ENCODE measurements at regions not wholly inside any gene's neighbourhood (a gene's known extent, or its start where the extent isn't known, plus 50 kb on each side); places are given as distances from the start of the nearest gene placed in this dataset.

DNA sequence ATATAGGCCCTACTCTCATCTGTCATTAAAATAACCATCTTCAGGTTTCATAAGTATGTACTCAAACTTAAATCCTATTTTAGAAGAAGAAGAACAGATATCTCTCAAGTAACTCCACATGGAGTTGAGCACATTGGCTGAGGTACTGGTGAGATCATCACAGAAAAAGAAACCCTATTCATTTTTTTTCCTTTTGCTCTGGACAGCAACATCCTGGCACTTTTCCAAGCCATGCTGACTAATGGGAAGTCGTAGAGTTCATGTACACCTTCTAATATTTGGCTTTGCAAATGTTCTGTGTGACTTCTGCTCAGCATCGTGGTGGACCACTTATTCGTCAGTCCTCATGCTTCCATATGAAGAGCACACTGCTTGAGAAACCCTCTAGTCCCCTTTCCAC, 336.0 kb upstream of the KCNH8 start:
- no peak overlapping the region for H3K27ac ChIP-seq (ENCODE audit: low read depth in 1 of 2, low read length in 1 of 2)
- H3K4me1 ChIP-seq (ENCODE audit: control insufficient read depth in 2 of 2, insufficient read depth in 2 of 2, low read length in 2 of 2): no peaks in the 10 kb centered on the region
- no peak for DNase-seq (ENCODE audit: low read depth in 6 of 9, low spot score in 9 of 9)
- H3K27me3 ChIP-seq (ENCODE audit: control insufficient read depth in 2 of 2, insufficient read depth in 1 of 2, low read length in 1 of 2): no peaks in the 10 kb centered on the region
- H3K9me3 ChIP-seq (ENCODE audit: control insufficient read depth in 2 of 2, insufficient read depth in 1 of 2, low read length in 1 of 2): peaks cover 0 to 3% of the 10 kb centered on the region in 2 donors
- no peaks in the 10 kb centered on the region for H3K36me3 ChIP-seq (ENCODE audit: control insufficient read depth in 2 of 2, insufficient read depth in 2 of 2, low read length in 1 of 2)
- no peak overlapping the region for H3K4me3 ChIP-seq (ENCODE audit: low read length in 2 of 2)
- WGBS: 47% methylated on average over 3 of the region's 3 CpGs

- H3K4me1 ChIP-seq (ENCODE audit: control insufficient read depth in 2 of 2, insufficient read depth in 2 of 2, low read length in 2 of 2): no peaks in the 10 kb centered on the region
Observed at GRCh38 chr3:18810306-18810661, 338.0 kb upstream of the KCNH8 start.

GRCh38 chr3:18809640-18810305, 338.5 kb upstream of the KCNH8 start:
- no peak overlapping the region for H3K4me3 ChIP-seq (ENCODE audit: low read length in 2 of 2)
- no peak for DNase-seq (ENCODE audit: low read depth in 6 of 9, low spot score in 9 of 9)
- no peak overlapping the region for H3K27ac ChIP-seq (ENCODE audit: low read depth in 1 of 2, low read length in 1 of 2)
- no peaks in the 10 kb centered on the region for H3K27me3 ChIP-seq (ENCODE audit: control insufficient read depth in 2 of 2, insufficient read depth in 1 of 2, low read length in 1 of 2)
- H3K36me3 ChIP-seq (ENCODE audit: control insufficient read depth in 2 of 2, insufficient read depth in 2 of 2, low read length in 1 of 2): no peaks in the 10 kb centered on the region
- WGBS: 92% methylated on average over 3 of the region's 3 CpGs
- peaks cover 0 to 3% of the 10 kb centered on the region in 2 donors for H3K9me3 ChIP-seq (ENCODE audit: control insufficient read depth in 2 of 2, insufficient read depth in 1 of 2, low read length in 1 of 2)
- no peaks in the 10 kb centered on the region for H3K4me1 ChIP-seq (ENCODE audit: control insufficient read depth in 2 of 2, insufficient read depth in 2 of 2, low read length in 2 of 2)

More at GRCh38 chr3:18810306-18810661, 338.0 kb upstream of the KCNH8 start:
- no peaks in the 10 kb centered on the region for H3K27me3 ChIP-seq (ENCODE audit: control insufficient read depth in 2 of 2, insufficient read depth in 1 of 2, low read length in 1 of 2)
- H3K27ac ChIP-seq (ENCODE audit: low read depth in 1 of 2, low read length in 1 of 2): no peak overlapping the region
- peaks cover 0 to 3% of the 10 kb centered on the region in 2 donors for H3K9me3 ChIP-seq (ENCODE audit: control insufficient read depth in 2 of 2, insufficient read depth in 1 of 2, low read length in 1 of 2)
- whole genome bisulfite sequencing: 98% methylated on average over 1 of the region's 1 CpG
- no peak overlapping the region for H3K4me3 ChIP-seq (ENCODE audit: low read length in 2 of 2)
- H3K36me3 ChIP-seq (ENCODE audit: control insufficient read depth in 2 of 2, insufficient read depth in 2 of 2, low read length in 1 of 2): no peaks in the 10 kb centered on the region
- no peak for DNase-seq (ENCODE audit: low read depth in 6 of 9, low spot score in 9 of 9)

DNA sequence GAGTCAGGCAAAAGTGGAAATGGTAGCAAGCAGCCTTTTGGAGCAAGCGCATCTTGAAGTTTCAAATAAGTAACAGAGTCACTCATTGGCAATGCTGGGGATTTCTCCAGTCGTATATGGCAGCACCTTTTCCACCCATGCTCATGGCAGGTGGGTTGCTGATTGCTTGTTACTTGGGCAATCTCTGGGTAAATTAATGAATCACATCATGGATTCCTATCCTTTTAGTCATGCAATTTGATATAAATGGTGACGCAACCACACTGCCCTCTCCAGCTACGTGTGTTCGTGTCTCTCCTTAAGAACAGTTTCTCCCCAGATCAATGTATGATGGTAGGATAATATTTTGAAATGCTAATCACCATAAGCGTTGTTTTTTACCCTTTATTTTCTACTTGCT, 339.9 kb upstream of the KCNH8 start:
- Histone ChIP-seq H3K27me3 (ENCODE audit: control insufficient read depth in 2 of 2, insufficient read depth in 1 of 2, low read length in 1 of 2) (no peaks in the 10 kb centered on the region), H3K4me1 (ENCODE audit: control insufficient read depth in 2 of 2, insufficient read depth in 2 of 2, low read length in 2 of 2) (no peaks in the 10 kb centered on the region), H3K9me3 (ENCODE audit: control insufficient read depth in 2 of 2, insufficient read depth in 1 of 2, low read length in 1 of 2) (peaks cover 0 to 3% of the 10 kb centered on the region in 2 donors), H3K27ac (ENCODE audit: low read depth in 1 of 2, low read length in 1 of 2) (no peak overlapping the region), H3K4me3 (ENCODE audit: low read length in 2 of 2) (no peak overlapping the region), H3K36me3 (ENCODE audit: control insufficient read depth in 2 of 2, insufficient read depth in 2 of 2, low read length in 1 of 2) (no peaks in the 10 kb centered on the region)
- no peak for DNase-seq (ENCODE audit: low read depth in 6 of 9, low spot score in 9 of 9)
- WGBS: 99% methylated on average over 6 of the region's 6 CpGs

GRCh38 chr3:18807593-18807992, 340.7 kb upstream of the KCNH8 start:
- Histone ChIP-seq H3K9me3 (ENCODE audit: control insufficient read depth in 2 of 2, insufficient read depth in 1 of 2, low read length in 1 of 2) (peaks cover 0 to 3% of the 10 kb centered on the region in 2 donors), H3K4me3 (ENCODE audit: low read length in 2 of 2) (no peak overlapping the region), H3K36me3 (ENCODE audit: control insufficient read depth in 2 of 2, insufficient read depth in 2 of 2, low read length in 1 of 2) (no peaks in the 10 kb centered on the region), H3K27ac (ENCODE audit: low read depth in 1 of 2, low read length in 1 of 2) (no peak overlapping the region), H3K4me1 (ENCODE audit: control insufficient read depth in 2 of 2, insufficient read depth in 2 of 2, low read length in 2 of 2) (no peaks in the 10 kb centered on the region), H3K27me3 (ENCODE audit: control insufficient read depth in 2 of 2, insufficient read depth in 1 of 2, low read length in 1 of 2) (no peaks in the 10 kb centered on the region)
- no peak for DNase-seq (ENCODE audit: low read depth in 6 of 9, low spot score in 9 of 9)
- WGBS: 95% methylated on average over 3 of the region's 3 CpGs

DNA sequence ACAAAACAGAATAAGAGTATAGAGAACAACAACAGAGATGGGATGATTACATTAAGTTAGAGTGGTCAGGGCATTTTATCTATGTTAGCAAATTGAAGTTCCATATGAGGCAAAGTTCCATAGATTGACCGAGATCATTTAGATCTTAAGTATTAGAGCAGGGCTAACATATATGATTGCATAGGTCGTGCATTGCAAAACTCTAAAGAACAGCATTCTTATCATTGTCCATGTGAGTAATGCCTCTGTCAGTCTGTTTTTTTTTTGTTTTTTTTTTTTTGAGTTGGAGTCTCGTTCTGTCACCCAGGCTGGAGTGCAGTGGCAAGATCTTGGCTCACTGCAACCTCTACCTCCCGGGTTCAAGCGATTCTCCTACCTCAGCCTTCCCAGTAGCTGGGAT, 341.7 kb upstream of the KCNH8 start:
- DNase-seq (ENCODE audit: low read depth in 6 of 9, low spot score in 9 of 9): no peak
- Histone ChIP-seq H3K36me3 (ENCODE audit: control insufficient read depth in 2 of 2, insufficient read depth in 2 of 2, low read length in 1 of 2) (no peaks in the 10 kb centered on the region), H3K9me3 (ENCODE audit: control insufficient read depth in 2 of 2, insufficient read depth in 1 of 2, low read length in 1 of 2) (peaks cover 0 to 3% of the 10 kb centered on the region in 2 donors), H3K4me3 (ENCODE audit: low read length in 2 of 2) (no peak overlapping the region), H3K27me3 (ENCODE audit: control insufficient read depth in 2 of 2, insufficient read depth in 1 of 2, low read length in 1 of 2) (no peaks in the 10 kb centered on the region), H3K27ac (ENCODE audit: low read depth in 1 of 2, low read length in 1 of 2) (no peak overlapping the region), H3K4me1 (ENCODE audit: control insufficient read depth in 2 of 2, insufficient read depth in 2 of 2, low read length in 2 of 2) (peaks cover 3 to 4% of the 10 kb centered on the region in 2 donors)
- 97% methylated on average over 5 of the region's 5 CpGs for WGBS

DNA sequence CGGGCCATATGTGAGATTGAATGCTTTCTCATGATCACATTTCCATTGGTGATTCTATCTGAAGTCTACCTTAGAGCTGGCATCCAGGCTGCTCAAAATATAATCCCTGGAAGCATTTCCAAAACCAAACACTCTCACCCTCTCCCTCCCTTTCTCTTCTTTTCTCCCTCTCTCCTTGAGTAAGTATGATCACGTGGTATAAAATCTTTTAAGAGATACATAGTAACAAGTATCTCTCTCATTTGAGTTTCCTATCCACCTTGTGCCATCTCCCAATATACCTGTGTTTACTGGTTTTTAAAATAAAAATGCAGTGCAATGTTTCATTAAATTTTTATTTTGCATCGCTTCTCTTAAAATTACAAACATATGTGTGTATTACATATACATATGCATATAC, 350.9 kb upstream of the KCNH8 start:
- Histone ChIP-seq H3K4me1 (ENCODE audit: control insufficient read depth in 2 of 2, insufficient read depth in 2 of 2, low read length in 2 of 2) (peaks cover 4 to 10% of the 10 kb centered on the region in 2 donors), H3K9me3 (ENCODE audit: control insufficient read depth in 2 of 2, insufficient read depth in 1 of 2, low read length in 1 of 2) (peaks cover 0 to 5% of the 10 kb centered on the region in 2 donors), H3K4me3 (ENCODE audit: low read length in 2 of 2) (no peak overlapping the region), H3K27me3 (ENCODE audit: control insufficient read depth in 2 of 2, insufficient read depth in 1 of 2, low read length in 1 of 2) (no peaks in the 10 kb centered on the region), H3K27ac (ENCODE audit: low read depth in 1 of 2, low read length in 1 of 2) (no peak overlapping the region), H3K36me3 (ENCODE audit: control insufficient read depth in 2 of 2, insufficient read depth in 2 of 2, low read length in 1 of 2) (no peaks in the 10 kb centered on the region)
- 95% methylated on average over 3 of the region's 3 CpGs for WGBS
- DNase-seq (ENCODE audit: low read depth in 6 of 9, low spot score in 9 of 9): no peak

GRCh38 chr3:18795078-18795477, 353.2 kb upstream of the KCNH8 start:
- Histone ChIP-seq H3K4me1 (ENCODE audit: control insufficient read depth in 2 of 2, insufficient read depth in 2 of 2, low read length in 2 of 2) (peaks cover 0 to 3% of the 10 kb centered on the region in 2 donors), H3K27me3 (ENCODE audit: control insufficient read depth in 2 of 2, insufficient read depth in 1 of 2, low read length in 1 of 2) (no peaks in the 10 kb centered on the region), H3K27ac (ENCODE audit: low read depth in 1 of 2, low read length in 1 of 2) (no peak overlapping the region), H3K9me3 (ENCODE audit: control insufficient read depth in 2 of 2, insufficient read depth in 1 of 2, low read length in 1 of 2) (peaks cover 0 to 8% of the 10 kb centered on the region in 2 donors), H3K4me3 (ENCODE audit: low read length in 2 of 2) (no peak overlapping the region), H3K36me3 (ENCODE audit: control insufficient read depth in 2 of 2, insufficient read depth in 2 of 2, low read length in 1 of 2) (no peaks in the 10 kb centered on the region)
- DNase-seq (ENCODE audit: low read depth in 6 of 9, low spot score in 9 of 9): no peak
- 89% methylated on average over 2 of the region's 2 CpGs for WGBS

GRCh38 chr3:18791752-18792151, 356.6 kb upstream of the KCNH8 start:
- H3K4me3 ChIP-seq (ENCODE audit: low read length in 2 of 2): no peak overlapping the region
- WGBS: 84% methylated on average over 10 of the region's 10 CpGs
- H3K4me1 ChIP-seq (ENCODE audit: control insufficient read depth in 2 of 2, insufficient read depth in 2 of 2, low read length in 2 of 2): no peaks in the 10 kb centered on the region
- H3K27me3 ChIP-seq (ENCODE audit: control insufficient read depth in 2 of 2, insufficient read depth in 1 of 2, low read length in 1 of 2): no peaks in the 10 kb centered on the region
- H3K27ac ChIP-seq (ENCODE audit: low read depth in 1 of 2, low read length in 1 of 2): no peak overlapping the region
- H3K9me3 ChIP-seq (ENCODE audit: control insufficient read depth in 2 of 2, insufficient read depth in 1 of 2, low read length in 1 of 2): peaks cover 0 to 5% of the 10 kb centered on the region in 2 donors
- no peak for DNase-seq (ENCODE audit: low read depth in 6 of 9, low spot score in 9 of 9)
- H3K36me3 ChIP-seq (ENCODE audit: control insufficient read depth in 2 of 2, insufficient read depth in 2 of 2, low read length in 1 of 2): no peaks in the 10 kb centered on the region

All from thymus (tissue), 11 donors.